ENCODE measurements at regions not wholly inside any gene's neighbourhood (a gene's known extent, or its start where the extent isn't known, plus 50 kb on each side); places are given as distances from the start of the nearest gene placed in this dataset.
"Not testable (repeated sequence)": the region's sequence is repeated elsewhere in the genome, so short reads cannot be mapped to it uniquely, and the experiment has no call there.

- DNase-seq (ENCODE audit: low read depth in 3 of 3, low spot score in 2 of 3) = no peak
Measured at GRCh38 chr11:35046681-35047080, 92.3 kb upstream of the CD44 start.

GRCh38 chr11:35047179-35047578, 91.8 kb upstream of the CD44 start:
- DNase-seq (ENCODE audit: low read depth in 3 of 3, low spot score in 2 of 3) = no peak

GRCh38 chr11:35047769-35048168, 91.2 kb upstream of the CD44 start:
- no peak for DNase-seq (ENCODE audit: low read depth in 3 of 3, low spot score in 2 of 3)

- not testable (repeated sequence) for DNase-seq (ENCODE audit: low read depth in 3 of 3, low spot score in 2 of 3)
Measured at GRCh38 chr11:35048346-35048745, 90.6 kb upstream of the CD44 start.

- no peak for DNase-seq (ENCODE audit: low read depth in 3 of 3, low spot score in 2 of 3)
Measured at GRCh38 chr11:35049859-35050531, 89.0 kb upstream of the CD44 start.

GRCh38 chr11:35050541-35050995, 88.4 kb upstream of the CD44 start:
- no peak for DNase-seq (ENCODE audit: low read depth in 3 of 3, low spot score in 2 of 3)

- no peak for DNase-seq (ENCODE audit: low read depth in 3 of 3, low spot score in 2 of 3)
Measured at GRCh38 chr11:35056391-35057093, 82.4 kb upstream of the CD44 start.

GRCh38 chr11:35057926-35058668, 80.9 kb upstream of the CD44 start:
- DNase-seq (ENCODE audit: low read depth in 3 of 3, low spot score in 2 of 3) = no peak

- no peak for DNase-seq (ENCODE audit: low read depth in 3 of 3, low spot score in 2 of 3)
Measured at GRCh38 chr11:35058669-35059434, 80.1 kb upstream of the CD44 start.

GRCh38 chr11:35061516-35062440, 77.2 kb upstream of the CD44 start:
- no peak for DNase-seq (ENCODE audit: low read depth in 3 of 3, low spot score in 2 of 3)

- DNase-seq (ENCODE audit: low read depth in 3 of 3, low spot score in 2 of 3) = no peak
Measured at GRCh38 chr11:35063488-35063931, 75.5 kb upstream of the CD44 start.

- DNase-seq (ENCODE audit: low read depth in 3 of 3, low spot score in 2 of 3) = no peak
Measured at GRCh38 chr11:35064114-35064800, 74.7 kb upstream of the CD44 start.

- no peak for DNase-seq (ENCODE audit: low read depth in 3 of 3, low spot score in 2 of 3)
Measured at GRCh38 chr11:35065566-35065965, 73.4 kb upstream of the CD44 start.

GRCh38 chr11:35066030-35066429, 72.9 kb upstream of the CD44 start:
- DNase-seq (ENCODE audit: low read depth in 3 of 3, low spot score in 2 of 3) = no peak

- DNase-seq (ENCODE audit: low read depth in 3 of 3, low spot score in 2 of 3) = no peak
Measured at GRCh38 chr11:35066783-35067423, 72.1 kb upstream of the CD44 start.

- no peak for DNase-seq (ENCODE audit: low read depth in 3 of 3, low spot score in 2 of 3)
Measured at GRCh38 chr11:35071722-35072121, 67.2 kb upstream of the CD44 start.

GRCh38 chr11:35073691-35074419, 65.1 kb upstream of the CD44 start:
- no peak for DNase-seq (ENCODE audit: low read depth in 3 of 3, low spot score in 2 of 3)
